H1 (cell line): ENCODE measurements at regions not wholly inside any gene's neighbourhood (a gene's known extent, or its start where the extent isn't known, plus 50 kb on each side); places are given as distances from the start of the nearest gene placed in this dataset.

ENCODE experiments used
- CTCF ChIA-PET: fragments of 300-600 bp; sonication (Branson Sonifier 250); formaldehyde crosslinking; loops from one replicate; lab custom pipeline; 2021; ENCODE audit not compliant: partially characterized antibody; lab: Charles Lee
- POLR2A ChIA-PET: fragments of 300-600 bp; sonication (Branson Sonifier 250); formaldehyde crosslinking; loops from one replicate; lab custom pipeline; 2021; ENCODE audit warnings: inconsistent platforms; ENCODE audit not compliant: partially characterized antibody; lab: Charles Lee
- DNase-seq, 2 experiments: peaks; one replicate each; pipeline versions ENCODE4 v3.0.0 to v3.0.0-alpha.2; 2010 to 2022; ENCODE audit warnings: low spot score in 2 of 2, low read depth in 1 of 2, mixed read lengths in 1 of 2
- FAIRE-seq: peaks from 2 replicates; lab custom pipeline; 2011; peaks lifted over from hg19 to GRCh38; lab: Jason Lieb, UNC
- H2AFZ ChIP-seq: 2 replicates; pipeline ENCODE4 v1.8.1; 2012; ENCODE audit warnings: low read length, inconsistent platforms
- H2AK5ac ChIP-seq: 2 replicates; pipeline ENCODE4 v1.6.1; 2013; ENCODE audit warnings: low read depth, low read length
- H2BK120ac ChIP-seq: replicated peaks from 2 replicates; pipeline ENCODE3; 2013; ENCODE audit warnings: low read depth, low read length, inconsistent platforms
- H2BK12ac ChIP-seq: 2 replicates; pipeline ENCODE4 v1.6.1; 2013; ENCODE audit warnings: low read depth, low read length
- H2BK15ac ChIP-seq: 2 replicates; pipeline ENCODE4 v1.6.1; 2013; ENCODE audit warnings: low read length
- H2BK20ac ChIP-seq: 2 replicates; pipeline ENCODE4 v1.6.1; 2013; ENCODE audit warnings: low read length
- H2BK5ac ChIP-seq: 2 replicates; pipeline ENCODE4 v1.6.1; 2013; ENCODE audit warnings: low read depth, low read length
- H3K14ac ChIP-seq: 2 replicates; pipeline ENCODE4 v1.6.1; 2013; ENCODE audit warnings: inconsistent platforms; ENCODE audit not compliant: insufficient read length
- H3K18ac ChIP-seq: 2 replicates; pipeline ENCODE4 v1.6.1; 2013; ENCODE audit warnings: low read length; ENCODE audit errors: extremely low read depth
- H3K23ac ChIP-seq: 2 replicates; pipeline ENCODE4 v1.6.1; 2013; ENCODE audit warnings: inconsistent platforms; ENCODE audit not compliant: insufficient read length
- H3K23me2 ChIP-seq: 2 replicates; pipeline ENCODE4 v1.6.1; 2013; ENCODE audit warnings: low read depth, low read length
- H3K27ac ChIP-seq: 2 replicates; pipeline ENCODE4 v1.6.1; 2011; ENCODE audit warnings: low read depth, low read length, inconsistent platforms
- H3K27me3 ChIP-seq, 4 experiments: replicated peaks in 1 of 4; 1 replicate in 1 of 4; 2 replicates in 3 of 4; pipeline versions ENCODE4 v1.6.1 to v1.8.1; 2011 to 2013; ENCODE audit warnings: low read length in 3 of 4, mild to moderate bottlenecking in 3 of 4, inconsistent platforms in 2 of 4, mixed read lengths in 2 of 4, moderate library complexity in 1 of 4; ENCODE audit not compliant: control insufficient read depth in 3 of 4, insufficient read depth in 3 of 4; ENCODE audit errors: extremely low read depth in 1 of 4
- H3K36me3 ChIP-seq, 4 experiments: 2 replicates each; pipeline versions ENCODE4 v1.6.1 to v1.8.1; 2011 to 2013; ENCODE audit warnings: mild to moderate bottlenecking in 4 of 4, low read length in 3 of 4, moderate library complexity in 2 of 4, control low read depth in 1 of 4, inconsistent platforms in 1 of 4; ENCODE audit not compliant: insufficient read depth in 4 of 4, control insufficient read depth in 2 of 4
- H3K4ac ChIP-seq: replicated peaks from 2 replicates; pipeline ENCODE3; 2013; ENCODE audit warnings: low read length, low read depth, mixed read lengths, inconsistent platforms; ENCODE audit not compliant: insufficient read length
- H3K4me1 ChIP-seq, 4 experiments: replicated peaks in 1 of 4; 1 replicate in 1 of 4; 2 replicates in 3 of 4; pipeline versions ENCODE4 v1.6.1 to v1.8.1; 2011 to 2013; ENCODE audit warnings: low read length in 3 of 4, inconsistent platforms in 2 of 4, mixed read lengths in 1 of 4; ENCODE audit not compliant: insufficient read depth in 4 of 4, control insufficient read depth in 3 of 4
- H3K4me2 ChIP-seq, 2 experiments: 2 replicates each; pipeline versions ENCODE4 v1.6.1 to v1.8.1; 2011 to 2013; ENCODE audit warnings: low read depth in 2 of 2, low read length in 2 of 2, control low read depth in 1 of 2, inconsistent platforms in 1 of 2, mild to moderate bottlenecking in 1 of 2; ENCODE audit not compliant: insufficient read depth in 1 of 2
- H3K4me3 ChIP-seq, 4 experiments: fragments of 200-600, 300-600 bp in 1 of 4; sonication (generic), shearing (Covaris generic), sonication (Bioruptor Twin) in 1 of 4; 2 replicates each; pipeline versions ENCODE4 v1.5.1 to v1.8.1; 2011 to 2016; ENCODE audit warnings: low read length in 4 of 4, low read depth in 3 of 4, control low read depth in 2 of 4, inconsistent platforms in 2 of 4, mild to moderate bottlenecking in 2 of 4, mixed read lengths in 1 of 4, moderate library complexity in 1 of 4; ENCODE audit not compliant: insufficient read depth in 2 of 4; ENCODE audit errors: extremely low read depth in 1 of 4
- H3K56ac ChIP-seq: replicated peaks from 2 replicates; pipeline ENCODE3; 2013; ENCODE audit warnings: low read depth, mild to moderate bottlenecking, mixed read lengths, low read length, inconsistent platforms; ENCODE audit not compliant: insufficient read length
- H3K79me1 ChIP-seq: 2 replicates; pipeline ENCODE4 v1.6.1; 2013; ENCODE audit warnings: low read depth, low read length, control low read depth
- H3K79me2 ChIP-seq, 2 experiments: 2 replicates each; pipeline versions ENCODE4 v1.6.1 to v1.8.1; 2012 to 2013; ENCODE audit warnings: low read length in 2 of 2, mild to moderate bottlenecking in 2 of 2, inconsistent platforms in 1 of 2; ENCODE audit not compliant: insufficient read depth in 2 of 2, control insufficient read depth in 1 of 2
- H3K9ac ChIP-seq, 4 experiments: replicated peaks in 1 of 4; 1 replicate in 1 of 4; 2 replicates in 3 of 4; pipeline versions ENCODE4 v1.6.1 to v1.8.1; 2011 to 2013; ENCODE audit warnings: low read depth in 3 of 4, low read length in 3 of 4, control low read depth in 2 of 4, mild to moderate bottlenecking in 2 of 4, moderate library complexity in 2 of 4, inconsistent platforms in 1 of 4; ENCODE audit errors: extremely low read depth in 1 of 4
- H3K9me3 ChIP-seq, 2 experiments: 2 replicates each; pipeline versions ENCODE4 v1.6.1 to v1.8.1; 2012 to 2013; ENCODE audit warnings: mild to moderate bottlenecking in 2 of 2, moderate library complexity in 2 of 2, control low read depth in 1 of 2, inconsistent platforms in 1 of 2, low read depth in 1 of 2, low read length in 1 of 2, mixed read lengths in 1 of 2; ENCODE audit not compliant: insufficient read depth in 2 of 2
- H4K20me1 ChIP-seq, 2 experiments: replicated peaks in 1 of 2; 2 replicates each; pipeline versions ENCODE3 to v1.8.1; 2011 to 2013; ENCODE audit warnings: inconsistent platforms in 2 of 2, low read length in 2 of 2, mild to moderate bottlenecking in 1 of 2; ENCODE audit not compliant: insufficient read depth in 2 of 2, control insufficient read depth in 1 of 2
- H4K5ac ChIP-seq: 2 replicates; pipeline ENCODE4 v1.6.1; 2013; ENCODE audit warnings: low read length, low read depth, mixed read lengths, inconsistent platforms; ENCODE audit not compliant: insufficient read length
- H4K8ac ChIP-seq: 2 replicates; pipeline ENCODE4 v1.8.0; 2013; ENCODE audit warnings: mild to moderate bottlenecking, moderate library complexity, low read length, inconsistent platforms; ENCODE audit not compliant: insufficient read depth; ENCODE audit errors: extremely low read depth
- H4K91ac ChIP-seq: replicated peaks from 2 replicates; pipeline ENCODE3; 2013; ENCODE audit warnings: low read length, mixed read lengths, inconsistent platforms; ENCODE audit not compliant: insufficient read length
- ASH2L ChIP-seq: fragments of 200-600, 300-600 bp; sonication (generic); IDR thresholded peaks from one replicate; pipeline ENCODE4 v1.7.1; 2017; ENCODE audit warnings: low read length
- ATF3 ChIP-seq: IDR thresholded peaks from 2 replicates; pipeline ENCODE4 v1.6.1; 2011; ENCODE audit warnings: low read depth, mild to moderate bottlenecking, low read length; ENCODE audit not compliant: insufficient read depth
- CBX5 ChIP-seq: fragments of 300-800, 300-1000 bp; sonication (generic); IDR thresholded peaks from 2 replicates; pipeline ENCODE4 v1.7.1; 2016; ENCODE audit warnings: antibody characterized with exemption, low read length, low read depth
- CHD2 ChIP-seq: IDR thresholded peaks from 2 replicates; pipeline ENCODE4 v1.6.1; 2012; ENCODE audit warnings: low read length, improper control_type of control experiment
- EZH2 ChIP-seq: fragments of 200-600 bp; sonication (generic); IDR thresholded peaks from 2 replicates; pipeline ENCODE4 v1.7.1; 2012; ENCODE audit warnings: low read depth, mild to moderate bottlenecking, moderate library complexity, low read length, inconsistent platforms; ENCODE audit not compliant: severe bottlenecking
- GABPA ChIP-seq: IDR thresholded peaks from 2 replicates; pipeline ENCODE4 v1.6.1; 2011; ENCODE audit warnings: mild to moderate bottlenecking, low read length, moderate library complexity, borderline replicate concordance; ENCODE audit not compliant: insufficient read depth
- KDM1A ChIP-seq: fragments of 200-600, 300-600 bp; sonication (generic); IDR thresholded peaks from 2 replicates; pipeline ENCODE4 v1.7.1; 2016; ENCODE audit warnings: mild to moderate bottlenecking, low read length, borderline replicate concordance
- MAX ChIP-seq: IDR thresholded peaks from 2 replicates; pipeline ENCODE4 v1.6.1; 2012; ENCODE audit warnings: inconsistent platforms
- NANOG ChIP-seq: IDR thresholded peaks from 2 replicates; pipeline ENCODE4 v1.6.1; 2011; ENCODE audit warnings: low read length, low read depth, mild to moderate bottlenecking, inconsistent platforms; ENCODE audit not compliant: insufficient read depth, poor library complexity, severe bottlenecking
- POLR2AphosphoS5 ChIP-seq: IDR thresholded peaks from 2 replicates; pipeline ENCODE4 v1.6.1; 2011; ENCODE audit warnings: low read depth, low read length
- SP2 ChIP-seq: IDR thresholded peaks from 2 replicates; pipeline ENCODE4 v1.6.1; 2012; ENCODE audit warnings: mild to moderate bottlenecking, low read length, inconsistent platforms
- SUZ12 ChIP-seq: fragments of 200-600 bp; sonication (generic); IDR thresholded peaks from 2 replicates; pipeline ENCODE4 v1.6.1; 2012; ENCODE audit warnings: mild to moderate bottlenecking, inconsistent platforms, low read length, moderate library complexity, mixed read lengths
- TAF1 ChIP-seq: IDR thresholded peaks from 2 replicates; pipeline ENCODE4 v1.6.1; 2011; ENCODE audit warnings: mild to moderate bottlenecking, low read depth, low read length
- TAF7 ChIP-seq: optimal IDR thresholded peaks from 2 replicates; pipeline ENCODE3; 2011; ENCODE audit warnings: low read depth, mild to moderate bottlenecking, inconsistent platforms, low read length, moderate library complexity, borderline replicate concordance
- TBP ChIP-seq: IDR thresholded peaks from 2 replicates; pipeline ENCODE4 v1.6.1; 2011; ENCODE audit warnings: low read depth, low read length, improper control_type of control experiment
- WGBS, 2 experiments: shearing (Covaris generic) in 1 of 2; methylation state at CpG; one replicate each; pipeline versions ENCODE4 v1.1.6 to v1.1.7; 2013 to 2015; ENCODE audit warnings: low lambda C conversion rate in 2 of 2, mixed read lengths in 2 of 2, inconsistent platforms in 1 of 2, low coverage in 1 of 2, missing lambda C conversion rate in 1 of 2; ENCODE audit not compliant: insufficient replicate concordance in 2 of 2, insufficient coverage in 1 of 2, insufficient read length in 1 of 2; ENCODE audit errors: extremely low coverage in 1 of 2, missing lambda C conversion rate in 1 of 2; 5-methylcytosine and 5-hydroxymethylcytosine counted together

- Histone ChIP-seq H2BK12ac (no peak overlapping the region), H4K20me1 (no peaks in the 10 kb centered on the region), H2BK5ac (no peak overlapping the region), H3K27ac (no peak overlapping the region), H4K5ac (no peak overlapping the region), H3K9ac (no peak overlapping the region), H2BK15ac (no peak overlapping the region), H3K4ac (no peak overlapping the region), H3K27me3 (no peaks in the 10 kb centered on the region), H3K4me2 (no peak overlapping the region), H2BK20ac (no peak overlapping the region), H3K79me2 (no peaks in the 10 kb centered on the region), H3K23me2 (no peaks in the 10 kb centered on the region), H4K91ac (no peak overlapping the region), H4K8ac (no peak overlapping the region), H3K14ac (no peak overlapping the region), H3K79me1 (no peaks in the 10 kb centered on the region), H2BK120ac (no peak overlapping the region), H3K36me3 (no peaks in the 10 kb centered on the region), H3K4me3 (no peak overlapping the region), H3K23ac (no peak overlapping the region), H2AFZ (no peak overlapping the region), H2AK5ac (no peak overlapping the region), H3K9me3 (no peaks in the 10 kb centered on the region), H3K4me1 (peaks cover 0 to 5% (median 1%) of the 10 kb centered on the region in 4 experiments; a peak in 3 of 7 replicates), H3K18ac (no peak overlapping the region), H3K56ac (no peak overlapping the region)
- 93% methylated on average over 3 of the region's 3 CpGs; no CpG with 5 or more reads in 1 of the 2 experiments for WGBS, 2 experiments
- DNase-seq = no peak
- ChIA-PET CTCF (no interaction called here), POLR2A (no interaction called here)
- no peak for FAIRE-seq
- TF ChIP-seq TAF1 (no peak), GABPA (no peak), CHD2 (no peak), EZH2 (no peak), ATF3 (no peak), MAX (no peak), TAF7 (no peak), ASH2L (no peak), CBX5 (no peak), NANOG (no peak), SUZ12 (no peak), KDM1A (no peak), POLR2AphosphoS5 (no peak), SP2 (no peak), TBP (no peak)
These were observed 142.2 kb downstream of the OPN5 start for GRCh38 chr6:47924001-47924400.
